ENCODE measurements at regions not wholly inside any gene's neighbourhood (a gene's known extent, or its start where the extent isn't known, plus 50 kb on each side); places are given as distances from the start of the nearest gene placed in this dataset. TPM values are rescaled to one million over a fixed set of nuclear protein-coding genes. Genes with fewer than 3 reads are reported as not detected.

GRCh38 chrY:21459648-21460047, 51.5 kb upstream of the RBMY1B start:
- Histone ChIP-seq H3K27me3 (replicated peaks in 1 of 4; ENCODE audit: control extremely low read depth in 1 of 4, control insufficient read depth in 3 of 4, insufficient read depth in 4 of 4, low read length in 3 of 4) (no peaks in the 10 kb centered on the region), H3K9me3 (ENCODE audit: control extremely low read depth in 1 of 3, control insufficient read depth in 2 of 3, insufficient read depth in 1 of 3, low read length in 2 of 3) (no peaks in the 10 kb centered on the region), H3K79me2 (ENCODE audit: control insufficient read depth, insufficient read depth, low read length) (no peaks in the 10 kb centered on the region), H4K20me1 (ENCODE audit: control insufficient read depth, insufficient read depth, low read length, poor library complexity, severe bottlenecking) (no peaks in the 10 kb centered on the region), H2AFZ (ENCODE audit: insufficient read depth, low read depth, low read length, poor library complexity, severe bottlenecking) (no peak overlapping the region), H3K36me3 (replicated peaks in 1 of 2; ENCODE audit: control extremely low read depth in 1 of 2, control insufficient read depth in 1 of 2, extremely low read depth in 1 of 2, insufficient read depth in 2 of 2, low read length in 1 of 2) (no peaks in the 10 kb centered on the region), H3K4me2 (replicated peaks; ENCODE audit: low read depth, low read length, poor library complexity, severe bottlenecking) (no peak overlapping the region), H3K27ac (ENCODE audit: low read length in 2 of 2) (no peak overlapping the region), H3K4me1 (ENCODE audit: control insufficient read depth in 2 of 2, insufficient read depth in 2 of 2, low read length in 2 of 2) (no peaks in the 10 kb centered on the region), H3K9ac (ENCODE audit: low read length) (no peak overlapping the region), H3K4me3 (ENCODE audit: control extremely low read depth in 1 of 5, extremely low read depth in 1 of 5, insufficient read depth in 1 of 5, low read depth in 2 of 5, low read length in 4 of 5) (no peak overlapping the region)
- DNase-seq (no peak), ATAC-seq (ENCODE audit: low read depth) (no peak)
- Mint-ChIP-seq H3K27ac (no peak overlapping the region), H3K4me1 (no peaks in the 10 kb centered on the region), H3K27me3 (peaks cover 12% of the 10 kb centered on the region), H3K4me3 (no peak overlapping the region), H3K9me3 (ENCODE audit: insufficient read depth) (no peaks in the 10 kb centered on the region)
- CTCF ChIA-PET = no interaction called here
- TF ChIP-seq EZH2 (IDR thresholded peaks at IDR 0.05; ENCODE audit: borderline replicate concordance, insufficient read depth, low read depth, low read length, poor library complexity, severe bottlenecking) (no peak), CTCF (IDR thresholded peaks at IDR 0.05) (no peak)
- intact Hi-C loops (cut with micrococcal nuclease) = no loop called here
- POLR2A ChIA-PET = no interaction called here
- no CpG with 5 or more reads among the region's 2 CpGs for WGBS (ENCODE audit: insufficient coverage)

Small RNAs in the stretch of these regions (small RNA-seq; reads per million reads assigned to genes)
- not detected for gene AC010086.2 (ENCODE audit: insufficient read length, low read depth, low replicate concordance)
